NCI-H460 (cell line): ENCODE measurements at regions not wholly inside any gene's neighbourhood (a gene's known extent, or its start where the extent isn't known, plus 50 kb on each side); places are given as distances from the start of the nearest gene placed in this dataset.
A peak's percentile ranks its signal among the peaks of the same experiment; 100 is the strongest.

Experiments
- DNase-seq: peaks from one replicate; pipeline ENCODE4 v3.0.0-alpha.2; 2016; ENCODE audit warnings: low read depth; ENCODE audit errors: extremely low read depth

DNA sequence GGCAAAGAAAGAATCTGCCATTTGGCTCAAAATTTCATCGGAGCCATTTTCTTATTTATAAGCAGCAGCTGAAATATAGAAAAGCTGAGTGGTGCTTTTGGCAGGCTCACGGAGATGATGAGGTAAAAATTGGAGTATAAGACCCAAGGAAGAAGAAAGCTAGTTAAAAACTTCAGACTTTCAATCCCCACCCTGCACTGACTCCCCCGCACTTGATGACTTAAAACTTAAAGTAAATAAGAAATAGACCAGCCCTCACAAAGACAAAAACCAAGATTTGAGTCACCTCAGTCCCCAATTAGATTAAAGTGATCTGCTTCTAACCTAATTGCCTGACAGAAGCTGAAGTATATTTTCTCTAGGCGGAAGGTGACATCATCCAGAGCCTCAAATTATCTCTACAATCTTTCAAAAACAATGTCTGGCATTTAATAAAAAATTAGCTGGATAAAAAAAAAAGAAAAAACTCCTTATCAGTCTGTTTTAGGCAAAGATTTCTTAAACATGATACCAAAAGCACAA, 124.0 kb upstream of the PJA2 start:
- DNase-seq: no peak

DNA sequence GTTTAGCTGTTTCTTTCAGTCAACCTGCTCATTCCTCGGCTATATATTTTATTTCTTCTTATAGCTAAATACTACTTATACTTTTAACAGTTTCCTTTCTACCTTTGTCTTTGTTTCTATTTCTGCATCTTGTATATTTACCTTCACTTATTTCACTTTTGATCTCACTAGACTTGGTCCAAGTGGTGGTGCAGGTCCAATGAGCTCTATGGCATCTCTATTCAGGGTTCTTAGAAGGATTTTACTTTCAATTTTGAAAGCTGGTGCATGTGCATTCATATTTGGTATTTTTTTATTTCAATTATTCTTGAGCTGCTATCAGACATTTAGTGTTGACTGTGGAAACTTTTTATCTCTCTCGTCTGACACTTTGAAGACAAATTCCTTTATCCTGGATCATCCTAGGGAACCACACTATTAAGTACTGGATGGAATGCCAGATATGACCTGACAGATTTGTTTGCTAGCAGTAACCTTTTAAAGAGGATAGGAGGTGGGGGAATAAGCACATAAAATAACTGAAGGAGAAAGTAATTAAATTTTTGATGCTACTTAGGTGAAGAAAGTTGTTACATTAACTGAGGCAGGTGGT, 123.1 kb upstream of the PJA2 start:
- no peak for DNase-seq

GRCh38 chr5:109531262-109531661, 121.5 kb upstream of the PJA2 start:
- DNase-seq: no peak

DNA sequence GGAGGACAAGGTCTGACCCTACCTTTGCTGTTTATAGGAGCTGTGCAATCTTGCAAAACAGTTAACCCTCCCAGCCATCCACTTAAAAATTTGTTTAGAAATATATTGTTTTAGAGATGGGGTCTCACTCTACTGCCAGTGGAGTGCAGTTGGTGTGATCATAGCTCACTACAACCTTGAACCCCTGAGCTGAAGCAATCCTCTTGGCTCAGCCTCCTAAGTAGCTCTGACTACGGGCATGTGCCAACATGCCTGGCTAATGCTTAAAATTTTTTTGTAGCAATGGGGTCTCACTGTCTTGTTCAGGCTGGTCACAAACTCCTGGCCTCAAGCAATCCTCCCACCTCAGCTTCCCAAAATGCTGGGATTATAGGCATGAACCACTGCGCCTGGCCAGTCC, 120.2 kb upstream of the PJA2 start:
- DNase-seq: no peak

GRCh38 chr5:109529520-109529919, 119.7 kb upstream of the PJA2 start:
- no peak for DNase-seq

GRCh38 chr5:109524555-109524954, 114.8 kb upstream of the PJA2 start:
- DNase-seq: no peak

- DNase-seq: no peak
Observed at GRCh38 chr5:109524026-109524425, 114.3 kb upstream of the PJA2 start.

DNA sequence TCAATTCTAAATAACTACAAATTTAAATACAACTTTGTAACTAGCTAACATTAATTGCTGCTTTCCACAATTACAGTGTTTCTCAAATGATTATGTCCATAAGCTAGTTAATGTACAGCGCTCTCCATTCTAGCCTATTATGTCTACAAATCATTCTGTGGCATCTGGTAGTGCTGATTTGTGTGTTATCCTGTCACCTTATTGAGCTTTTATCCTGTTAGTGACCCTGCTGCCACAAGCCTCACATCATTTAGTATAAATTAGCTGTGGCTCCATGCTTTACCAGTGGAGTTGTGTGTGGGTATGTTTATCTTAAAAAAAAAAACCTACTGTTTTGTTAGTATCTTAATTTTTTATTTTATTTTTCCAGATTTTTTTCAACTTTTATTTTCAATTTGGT, 112.6 kb upstream of the PJA2 start:
- no peak for DNase-seq

DNA sequence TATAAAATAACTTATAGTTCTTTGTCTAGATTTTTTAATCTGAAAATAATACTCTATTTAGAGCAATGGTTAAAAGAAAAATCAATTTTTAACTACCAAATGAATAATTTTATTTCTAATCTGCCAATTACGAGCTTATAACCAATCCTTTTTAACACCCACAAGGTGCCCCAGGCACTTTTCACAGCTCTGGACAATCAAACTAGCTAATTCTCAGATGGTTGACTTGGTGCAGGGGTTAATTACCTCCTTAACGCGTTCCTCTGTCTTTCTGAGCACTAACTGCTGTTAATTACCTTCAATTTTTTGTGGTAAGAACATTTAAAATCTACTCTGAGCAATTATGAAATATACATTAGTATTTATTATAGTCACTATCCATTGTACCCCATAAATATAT, 109.6 kb upstream of the PJA2 start:
- DNase-seq: no peak

DNA sequence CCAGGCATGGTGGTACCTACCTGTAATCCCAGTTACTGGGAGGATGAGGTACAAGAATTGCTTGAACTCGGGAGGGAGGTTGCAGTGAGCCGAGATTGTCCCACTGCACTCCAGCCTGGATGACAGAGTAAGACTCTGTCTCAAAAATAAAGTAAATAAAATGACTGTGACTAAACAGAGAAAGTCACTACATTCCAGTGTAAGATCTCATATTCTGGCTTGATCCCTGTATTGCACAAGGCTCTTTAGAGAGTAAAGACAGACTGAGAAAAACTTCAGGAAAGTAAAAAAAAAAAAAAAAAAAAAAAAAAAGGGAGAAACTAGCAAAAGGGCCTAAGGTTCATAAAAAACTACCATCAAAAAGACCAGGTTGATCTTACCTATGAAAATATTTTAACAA, 106.6 kb upstream of the PJA2 start:
- no peak for DNase-seq

DNA sequence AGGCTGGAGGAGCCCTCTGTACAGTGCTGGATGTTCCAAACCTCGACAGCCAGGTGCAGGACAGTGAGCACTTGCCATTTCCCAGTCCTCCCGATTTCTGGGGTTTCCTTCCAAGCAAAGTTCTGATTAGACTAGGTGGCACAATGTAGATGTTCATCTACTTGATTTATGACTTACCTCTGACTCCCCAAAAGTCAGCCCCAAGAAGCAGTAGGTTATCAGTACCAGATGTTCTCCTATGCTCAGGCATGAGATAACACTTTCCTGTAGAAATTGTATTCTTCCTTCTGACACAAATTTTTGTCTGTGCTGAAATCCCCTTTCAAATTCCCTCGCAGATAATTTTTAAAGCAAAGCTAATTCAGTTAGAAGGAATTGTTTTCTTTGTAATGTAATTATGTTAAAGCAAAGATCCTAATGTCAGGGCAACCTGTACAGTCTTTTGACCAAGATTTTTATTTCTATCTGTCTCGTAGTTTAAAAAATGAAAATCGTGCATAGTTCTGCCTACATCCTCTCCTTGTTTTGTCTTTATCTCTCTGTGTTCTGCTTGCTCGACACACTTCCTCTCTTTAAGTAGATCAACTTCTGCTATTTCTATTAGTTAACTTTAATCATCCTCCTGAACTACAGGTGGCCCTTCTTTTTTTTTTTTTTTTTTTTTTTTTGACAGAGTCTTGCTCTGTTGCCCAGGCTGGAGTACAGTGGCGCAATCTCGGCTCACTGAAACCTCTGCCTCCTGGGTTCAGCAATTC, 102.4 kb upstream of the PJA2 start:
- no peak for DNase-seq

- no peak for DNase-seq
Observed at GRCh38 chr5:109506556-109506955, 96.8 kb upstream of the PJA2 start.

DNA sequence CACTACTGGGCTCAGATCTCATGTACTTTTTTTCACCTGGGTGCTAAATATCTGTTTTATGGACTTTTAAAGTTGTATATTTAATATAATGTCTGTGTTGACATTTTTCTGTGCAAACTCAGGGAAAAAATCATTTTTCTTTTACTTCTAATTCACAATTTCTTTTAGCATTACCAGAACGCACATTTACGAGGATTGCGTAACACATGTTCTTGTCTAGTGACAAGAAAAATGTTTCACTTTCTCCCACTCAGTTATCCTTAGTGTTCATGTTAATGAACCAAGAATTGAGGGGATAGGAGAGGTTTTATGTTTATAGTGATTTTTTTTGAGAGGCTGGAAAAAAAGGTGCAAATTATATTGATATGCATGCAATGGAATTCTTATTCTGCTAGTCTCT, 86.3 kb upstream of the PJA2 start:
- DNase-seq: no peak

DNA sequence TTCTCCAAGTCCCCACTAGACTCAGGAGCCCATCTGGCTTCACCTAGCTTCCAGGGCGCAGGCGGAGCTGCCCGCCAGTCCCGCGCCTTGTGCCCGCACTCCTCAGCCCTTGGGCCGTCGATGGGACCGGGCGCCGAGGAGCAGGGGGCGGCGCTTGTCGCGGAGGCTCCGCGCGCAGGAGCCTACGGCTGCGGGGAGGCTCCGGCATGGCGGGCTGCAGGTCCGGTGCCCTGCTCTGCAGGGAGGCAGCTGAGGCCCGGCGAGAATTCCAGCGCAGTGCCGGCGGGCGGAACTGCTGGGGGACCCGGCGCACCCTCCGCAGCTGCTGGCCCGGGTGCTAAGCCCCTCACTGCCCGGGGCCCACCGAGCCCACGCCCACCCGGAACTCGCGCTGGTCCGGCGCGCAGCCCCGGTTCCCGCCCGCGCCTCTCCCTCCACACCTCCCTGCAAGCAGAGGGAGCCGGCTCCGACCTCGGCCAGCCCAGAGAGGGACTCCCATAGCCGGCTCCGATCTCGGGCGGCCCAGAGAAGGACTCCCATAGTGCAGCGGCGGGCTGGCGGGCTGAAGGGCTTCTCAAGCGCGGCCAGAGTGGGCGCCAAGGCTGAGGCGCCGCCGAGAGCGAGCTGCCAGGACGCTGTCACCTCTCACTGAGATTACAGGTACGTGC, 78.1 kb upstream of the PJA2 start:
- no peak for DNase-seq

DNA sequence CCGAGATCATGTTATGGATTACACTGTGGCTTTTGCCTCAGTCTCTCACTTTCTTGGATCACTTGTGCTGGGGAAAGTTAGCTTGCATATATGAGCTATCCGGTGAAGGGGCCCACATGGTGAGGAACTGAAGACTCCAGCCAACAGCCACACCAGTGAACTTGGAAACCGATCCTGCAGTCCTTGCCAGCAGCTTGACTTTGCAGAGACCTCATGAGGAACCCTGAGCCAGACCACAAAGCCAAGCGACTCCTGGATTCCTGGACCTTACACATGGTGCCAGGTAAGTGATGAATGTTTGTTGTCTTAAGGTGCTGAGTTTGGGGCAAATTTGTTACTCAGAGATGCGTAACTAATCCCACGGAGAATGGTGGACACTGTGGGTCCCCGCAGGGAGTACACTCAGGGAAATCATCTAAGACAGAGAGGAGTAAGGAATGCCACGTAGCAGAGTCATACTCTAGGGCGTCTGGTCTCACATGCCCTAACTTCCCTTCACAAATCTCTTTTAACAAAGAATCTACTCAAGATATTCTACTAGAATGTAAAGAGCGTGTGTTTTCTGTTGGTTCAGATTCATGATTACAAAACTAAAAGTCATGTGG, 76.5 kb upstream of the PJA2 start:
- DNase-seq: no peak

- peak; percentile 45 for DNase-seq
Observed at GRCh38 chr5:109485030-109485429, 75.3 kb upstream of the PJA2 start.

- DNase-seq: no peak
Observed at GRCh38 chr5:109484597-109484996, 74.8 kb upstream of the PJA2 start.

DNA sequence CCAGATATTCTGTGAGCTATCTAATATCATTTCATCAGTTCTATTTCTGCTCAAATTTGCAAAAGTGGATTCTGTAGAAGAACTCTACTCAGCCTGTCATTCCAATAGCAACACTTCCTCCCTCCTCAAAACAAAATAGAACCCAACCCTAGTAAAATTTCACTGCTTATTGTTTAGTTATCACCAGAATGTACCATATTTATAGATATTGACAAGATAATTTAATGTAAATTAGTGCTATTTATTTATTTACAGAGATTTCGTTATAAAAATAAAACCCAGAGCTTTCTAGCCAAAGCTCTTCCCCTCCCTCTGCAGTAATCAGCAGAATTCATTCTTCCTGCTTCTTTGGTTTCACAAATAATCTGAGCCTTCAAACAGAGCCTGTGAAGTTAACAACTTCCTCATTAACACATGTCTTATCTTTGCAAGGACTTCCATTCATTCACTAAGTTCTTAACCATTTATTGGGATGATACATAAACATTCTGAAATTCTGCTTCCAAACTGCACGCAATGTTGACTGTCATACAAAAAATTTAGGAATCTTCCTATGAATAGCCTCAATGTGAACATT, 73.7 kb upstream of the PJA2 start:
- no peak for DNase-seq

GRCh38 chr5:109482748-109483147, 73.0 kb upstream of the PJA2 start:
- DNase-seq: no peak

GRCh38 chr5:109479260-109479860, 69.6 kb upstream of the PJA2 start:
- DNase-seq: peak; percentile 37

DNA sequence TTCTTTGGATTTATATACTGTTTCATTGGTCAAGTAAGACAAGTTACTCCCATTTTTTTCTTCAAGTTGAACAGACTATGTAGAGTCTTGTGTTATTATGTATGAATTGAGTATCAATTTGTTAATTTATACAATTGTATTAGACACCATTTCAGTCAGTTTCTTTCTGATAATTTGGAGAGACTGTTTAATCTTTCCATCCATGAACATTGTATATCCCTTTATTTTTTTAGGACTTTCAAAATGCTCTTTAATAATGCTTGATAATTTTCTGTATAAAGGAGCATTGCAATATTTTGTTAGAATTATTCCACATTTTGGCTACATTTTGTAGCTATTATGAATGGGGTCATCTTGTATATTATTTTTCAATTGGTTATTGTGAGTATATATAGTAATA, 69.1 kb upstream of the PJA2 start:
- DNase-seq: no peak
